ENCODE measurements at regions not wholly inside any gene's neighbourhood (a gene's known extent, or its start where the extent isn't known, plus 50 kb on each side); places are given as distances from the start of the nearest gene placed in this dataset.

DNA sequence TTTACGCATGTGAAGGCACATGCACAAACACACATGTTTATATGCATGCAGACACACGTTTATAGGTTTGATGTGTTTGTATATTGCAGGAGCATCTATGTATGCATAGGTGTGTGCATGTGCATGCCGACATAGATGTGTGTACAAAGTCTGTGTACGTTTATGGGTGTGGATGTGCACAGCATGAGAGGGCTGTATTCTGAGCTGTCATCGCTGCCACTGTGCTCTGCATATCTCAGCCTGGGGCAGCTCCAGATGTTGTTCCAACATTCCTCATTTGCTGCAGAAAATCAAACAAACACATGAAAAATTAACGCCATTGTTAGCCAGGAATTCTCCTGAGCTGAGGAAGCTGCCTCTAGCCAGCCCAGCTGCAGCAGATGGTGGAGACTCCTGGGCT, 132.3 kb upstream of the CSF3R start:
- H3K4me1 ChIP-seq (ENCODE audit: low read length), result no peaks in the 10 kb centered on the region
- TF ChIP-seq CTCF (IDR thresholded peaks at IDR 0.05; ENCODE audit: low read length) (no peak), EZH2phosphoT487 (IDR thresholded peaks at IDR 0.05; ENCODE audit: low read length) (no peak), EZH2 (optimal IDR thresholded peaks at IDR 0.05; ENCODE audit: low read depth, low read length) (no peak)
- no peaks in the 10 kb centered on the region for H3K9me3 ChIP-seq (replicated peaks; ENCODE audit: insufficient read depth, low read length)
- no peak for DNase-seq
- peaks cover 23% of the 10 kb centered on the region; the same call in 1 of the 2 replicates for H3K27me3 ChIP-seq (replicated peaks; ENCODE audit: insufficient read depth, low read length)
- H3K4me3 ChIP-seq (ENCODE audit: low read length), result no peak overlapping the region
- H3K9me2 ChIP-seq (replicated peaks; ENCODE audit: insufficient read depth, low read length), result no peaks in the 10 kb centered on the region
- H3K4me2 ChIP-seq (ENCODE audit: low read depth, low read length), result no peak overlapping the region
- no peaks in the 10 kb centered on the region for H3K79me2 ChIP-seq (ENCODE audit: low read length)
- no peaks in the 10 kb centered on the region for H3K36me3 ChIP-seq (replicated peaks; ENCODE audit: insufficient read depth, low read length)
- H2AFZ ChIP-seq (ENCODE audit: low read length), result no peak overlapping the region
- no peak overlapping the region for H3K9ac ChIP-seq (ENCODE audit: low read length)
- no peak overlapping the region for H3K27ac ChIP-seq (ENCODE audit: low read length)
- H3F3A ChIP-seq (ENCODE audit: insufficient read depth, low read length), result no peaks in the 10 kb centered on the region
- no peaks in the 10 kb centered on the region for H4K20me1 ChIP-seq (ENCODE audit: insufficient read depth, low read length)

- H3K4me3 ChIP-seq (ENCODE audit: low read length), result no peak overlapping the region
- H3K9ac ChIP-seq (ENCODE audit: low read length), result no peak overlapping the region
- no peaks in the 10 kb centered on the region for H3K4me1 ChIP-seq (ENCODE audit: low read length)
- H2AFZ ChIP-seq (ENCODE audit: low read length), result no peak overlapping the region
- no peaks in the 10 kb centered on the region for H3K36me3 ChIP-seq (replicated peaks; ENCODE audit: insufficient read depth, low read length)
- TF ChIP-seq EZH2phosphoT487 (IDR thresholded peaks at IDR 0.05; ENCODE audit: low read length) (no peak), EZH2 (optimal IDR thresholded peaks at IDR 0.05; ENCODE audit: low read depth, low read length) (no peak), CTCF (IDR thresholded peaks at IDR 0.05; ENCODE audit: low read length) (no peak)
- no peak overlapping the region for H3K27ac ChIP-seq (ENCODE audit: low read length)
- H4K20me1 ChIP-seq (ENCODE audit: insufficient read depth, low read length), result no peaks in the 10 kb centered on the region
- no peaks in the 10 kb centered on the region for H3F3A ChIP-seq (ENCODE audit: insufficient read depth, low read length)
- H3K79me2 ChIP-seq (ENCODE audit: low read length), result no peaks in the 10 kb centered on the region
- DNase-seq, result no peak
- H3K9me3 ChIP-seq (replicated peaks; ENCODE audit: insufficient read depth, low read length), result no peaks in the 10 kb centered on the region
- H3K4me2 ChIP-seq (ENCODE audit: low read depth, low read length), result no peak overlapping the region
- H3K27me3 ChIP-seq (replicated peaks; ENCODE audit: insufficient read depth, low read length), result peaks cover 25% of the 10 kb centered on the region; the same call in 1 of the 2 replicates
- no peaks in the 10 kb centered on the region for H3K9me2 ChIP-seq (replicated peaks; ENCODE audit: insufficient read depth, low read length)
Measured at GRCh38 chr1:36614571-36614970, 131.9 kb upstream of the CSF3R start.

- H3K27ac ChIP-seq (ENCODE audit: low read length), result no peak overlapping the region
- no peaks in the 10 kb centered on the region for H3K9me2 ChIP-seq (replicated peaks; ENCODE audit: insufficient read depth, low read length)
- H3K79me2 ChIP-seq (ENCODE audit: low read length), result no peaks in the 10 kb centered on the region
- peaks cover 25% of the 10 kb centered on the region; the same call in 1 of the 2 replicates for H3K27me3 ChIP-seq (replicated peaks; ENCODE audit: insufficient read depth, low read length)
- H2AFZ ChIP-seq (ENCODE audit: low read length), result no peak overlapping the region
- no peaks in the 10 kb centered on the region for H3K4me1 ChIP-seq (ENCODE audit: low read length)
- no peaks in the 10 kb centered on the region for H4K20me1 ChIP-seq (ENCODE audit: insufficient read depth, low read length)
- TF ChIP-seq CTCF (IDR thresholded peaks at IDR 0.05; ENCODE audit: low read length) (no peak), EZH2 (optimal IDR thresholded peaks at IDR 0.05; ENCODE audit: low read depth, low read length) (no peak), EZH2phosphoT487 (IDR thresholded peaks at IDR 0.05; ENCODE audit: low read length) (no peak)
- no peak overlapping the region for H3K4me3 ChIP-seq (ENCODE audit: low read length)
- H3F3A ChIP-seq (ENCODE audit: insufficient read depth, low read length), result no peaks in the 10 kb centered on the region
- no peak overlapping the region for H3K9ac ChIP-seq (ENCODE audit: low read length)
- DNase-seq, result no peak
- no peaks in the 10 kb centered on the region for H3K36me3 ChIP-seq (replicated peaks; ENCODE audit: insufficient read depth, low read length)
- no peaks in the 10 kb centered on the region for H3K9me3 ChIP-seq (replicated peaks; ENCODE audit: insufficient read depth, low read length)
- H3K4me2 ChIP-seq (ENCODE audit: low read depth, low read length), result no peak overlapping the region
Measured at GRCh38 chr1:36613721-36614120, 131.0 kb upstream of the CSF3R start.
